OCI-LY3 (cell line): ENCODE measurements at regions not wholly inside any gene's neighbourhood (a gene's known extent, or its start where the extent isn't known, plus 50 kb on each side); places are given as distances from the start of the nearest gene placed in this dataset.
"Not testable (repeated sequence)": the region's sequence is repeated elsewhere in the genome, so short reads cannot be mapped to it uniquely, and the experiment has no call there.

Experiments used
- EZH2phosphoT487 ChIP-seq: fragments of 200-600 bp; shearing (Covaris generic); IDR thresholded peaks from 2 replicates; pipeline ENCODE4 v1.6.1; 2018; ENCODE audit warnings: antibody characterized with exemption, mixed run types, low read depth
- TF ChIP-seq, protein P1 (sequence below): fragments of 200-600, 300-600 bp; sonication (generic); IDR thresholded peaks from 2 replicates; pipeline ENCODE4 v1.5.1; 2014; ENCODE audit warnings: antibody characterized with exemption, low read length, low read depth

DNA sequence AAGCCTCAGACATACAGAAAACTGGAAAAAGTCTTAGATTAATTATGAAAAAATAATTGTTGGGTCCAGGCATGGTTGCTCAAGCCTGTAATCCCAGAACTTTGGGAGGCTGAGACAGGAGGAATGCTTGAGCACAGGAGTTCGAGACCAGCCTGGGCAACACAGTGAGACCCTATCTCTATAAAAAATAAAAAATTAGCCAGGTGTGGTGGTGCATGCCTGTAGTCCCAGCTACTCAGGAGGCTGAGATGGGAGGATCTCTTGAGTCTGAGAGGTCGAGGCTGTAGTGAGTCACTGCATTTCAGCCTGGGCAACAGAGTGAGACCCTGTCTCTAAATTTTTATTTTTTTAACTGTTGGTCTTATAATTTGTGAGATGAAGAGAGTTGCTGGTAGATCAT lies 90.6 kb upstream of the HMGA2 start:
- TF ChIP-seq, protein P1, sequence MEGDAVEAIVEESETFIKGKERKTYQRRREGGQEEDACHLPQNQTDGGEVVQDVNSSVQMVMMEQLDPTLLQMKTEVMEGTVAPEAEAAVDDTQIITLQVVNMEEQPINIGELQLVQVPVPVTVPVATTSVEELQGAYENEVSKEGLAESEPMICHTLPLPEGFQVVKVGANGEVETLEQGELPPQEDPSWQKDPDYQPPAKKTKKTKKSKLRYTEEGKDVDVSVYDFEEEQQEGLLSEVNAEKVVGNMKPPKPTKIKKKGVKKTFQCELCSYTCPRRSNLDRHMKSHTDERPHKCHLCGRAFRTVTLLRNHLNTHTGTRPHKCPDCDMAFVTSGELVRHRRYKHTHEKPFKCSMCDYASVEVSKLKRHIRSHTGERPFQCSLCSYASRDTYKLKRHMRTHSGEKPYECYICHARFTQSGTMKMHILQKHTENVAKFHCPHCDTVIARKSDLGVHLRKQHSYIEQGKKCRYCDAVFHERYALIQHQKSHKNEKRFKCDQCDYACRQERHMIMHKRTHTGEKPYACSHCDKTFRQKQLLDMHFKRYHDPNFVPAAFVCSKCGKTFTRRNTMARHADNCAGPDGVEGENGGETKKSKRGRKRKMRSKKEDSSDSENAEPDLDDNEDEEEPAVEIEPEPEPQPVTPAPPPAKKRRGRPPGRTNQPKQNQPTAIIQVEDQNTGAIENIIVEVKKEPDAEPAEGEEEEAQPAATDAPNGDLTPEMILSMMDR = not testable (repeated sequence)
- TF ChIP-seq EZH2phosphoT487 = not testable (repeated sequence)
